Kidney (tissue), 13 donors: ENCODE measurements at regions not wholly inside any gene's neighbourhood (a gene's known extent, or its start where the extent isn't known, plus 50 kb on each side); places are given as distances from the start of the nearest gene placed in this dataset.
A peak's percentile ranks its signal among the peaks of the same experiment; 100 is the strongest.

ENCODE experiments used
- DNase-seq, 5 donors: peaks; one replicate each; pipeline ENCODE4 v3.0.0-alpha.2; 2013 to 2020
- FAIRE-seq: peaks from 2 replicates; lab custom pipeline; 2012; peaks lifted over from hg19 to GRCh38; lab: Jason Lieb, UNC
- H3K27ac ChIP-seq, 2 donors: one replicate each; pipeline ENCODE4 v1.7.0; 2013; ENCODE audit warnings: low read depth in 2 of 2, low read length in 2 of 2, inconsistent platforms in 1 of 2
- H3K27me3 ChIP-seq: one replicate; pipeline ENCODE4 v1.7.1; 2013; ENCODE audit warnings: low read length, inconsistent platforms; ENCODE audit not compliant: control insufficient read depth, insufficient read depth
- H3K36me3 ChIP-seq, 3 donors: one replicate each; pipeline versions ENCODE4 v1.7.0 to v1.7.1; 2013; ENCODE audit warnings: low read length in 3 of 3, control low read depth in 1 of 3, inconsistent platforms in 1 of 3; ENCODE audit not compliant: insufficient read depth in 3 of 3, control insufficient read depth in 2 of 3
- H3K4me1 ChIP-seq, 3 donors: one replicate each; pipeline versions ENCODE4 v1.7.0 to v1.7.1; 2013; ENCODE audit warnings: low read length in 3 of 3, inconsistent platforms in 1 of 3, low read depth in 1 of 3; ENCODE audit not compliant: control insufficient read depth in 2 of 3, insufficient read depth in 2 of 3
- H3K4me3 ChIP-seq, 3 donors: one replicate each; pipeline versions ENCODE4 v1.7.0 to v1.8.1; 2013; ENCODE audit warnings: low read length in 3 of 3, control low read depth in 1 of 3, inconsistent platforms in 1 of 3
- H3K9ac ChIP-seq, 3 donors: one replicate each; pipeline versions ENCODE4 v1.7.0 to v1.7.1; 2013; ENCODE audit warnings: low read length in 3 of 3, control low read depth in 1 of 3, inconsistent platforms in 1 of 3
- H3K9me3 ChIP-seq, 3 donors: one replicate each; pipeline versions ENCODE4 v1.7.0 to v1.7.1; 2013; ENCODE audit warnings: low read length in 3 of 3, control low read depth in 1 of 3, inconsistent platforms in 1 of 3; ENCODE audit not compliant: control insufficient read depth in 2 of 3, insufficient read depth in 1 of 3
- CTCF ChIP-seq: IDR thresholded peaks from 3 replicates; pipeline ENCODE4 v1.5.1; 2012; ENCODE audit warnings: mild to moderate bottlenecking, moderate library complexity, borderline replicate concordance; ENCODE audit not compliant: insufficient read depth; ENCODE audit errors: extremely low read depth
- intact Hi-C: fragments of 100-400 bp; cut with DNase I; formaldehyde crosslinking; loops from one replicate; pipeline ENCODE4 v1.11.1; 2022
- donor health status: control.
- donor health status: control.
- donor health status: control.
- donor health status: control.
- donor health status: control.
- donor health status: DM: yes; HTN: yes; CAD: no.
- donor health status: Normal renal cell carcinoma (clear cell type).

- Histone ChIP-seq H3K9me3 (no peaks in the 10 kb centered on the region), H3K4me3 (no peak overlapping the region), H3K4me1 (no peaks in the 10 kb centered on the region), H3K36me3 (no peaks in the 10 kb centered on the region), H3K9ac (no peak overlapping the region), H3K27ac (no peak overlapping the region), H3K27me3 (no peaks in the 10 kb centered on the region)
- DNase-seq (no peak), FAIRE-seq (no peak)
- TF ChIP-seq CTCF = no peak
- intact Hi-C loops = no loop called here
Observed at GRCh38 chr20:1782181-1782580, 113.0 kb upstream of the SIRPA start.

- intact Hi-C loops = no loop called here
- no peak overlapping the region for H3K9ac ChIP-seq
- no peak for DNase-seq
- H3K4me3 ChIP-seq = no peak overlapping the region
- H3K9me3 ChIP-seq = no peaks in the 10 kb centered on the region
- no peak overlapping the region for H3K27ac ChIP-seq
- no peaks in the 10 kb centered on the region for H3K36me3 ChIP-seq
- FAIRE-seq = no peak
- no peaks in the 10 kb centered on the region for H3K27me3 ChIP-seq
- TF ChIP-seq CTCF = no peak
- H3K4me1 ChIP-seq = peaks cover 0 to 5% (median 4%) of the 10 kb centered on the region in 3 donors
Observed at GRCh38 chr20:1779567-1779966, 115.6 kb upstream of the SIRPA start.

- Histone ChIP-seq H3K27ac (no peak overlapping the region), H3K9me3 (no peaks in the 10 kb centered on the region), H3K27me3 (no peaks in the 10 kb centered on the region), H3K36me3 (no peaks in the 10 kb centered on the region), H3K9ac (no peak overlapping the region), H3K4me1 (peaks cover 0 to 5% (median 4%) of the 10 kb centered on the region in 3 donors), H3K4me3 (no peak overlapping the region)
- FAIRE-seq (no peak), DNase-seq (peak in 1 of 5 donors; percentile 55)
- intact Hi-C loops = no loop called here
- no peak for TF ChIP-seq CTCF
Observed at GRCh38 chr20:1778338-1778737, 116.9 kb upstream of the SIRPA start.

GRCh38 chr20:1777476-1777820 lies 117.8 kb upstream of the SIRPA start:
- no peak for TF ChIP-seq CTCF
- Histone ChIP-seq H3K9me3 (no peaks in the 10 kb centered on the region), H3K27me3 (no peaks in the 10 kb centered on the region), H3K36me3 (no peaks in the 10 kb centered on the region), H3K4me1 (peaks cover 0 to 5% (median 4%) of the 10 kb centered on the region in 3 donors), H3K27ac (no peak overlapping the region), H3K4me3 (peak overlapping the region in 1 of 3 donors; percentile 81), H3K9ac (no peak overlapping the region)
- FAIRE-seq (no peak), DNase-seq (no peak)
- intact Hi-C loops = no loop called here
